ENCODE measurements at regions not wholly inside any gene's neighbourhood (a gene's known extent, or its start where the extent isn't known, plus 50 kb on each side); places are given as distances from the start of the nearest gene placed in this dataset.

DNA sequence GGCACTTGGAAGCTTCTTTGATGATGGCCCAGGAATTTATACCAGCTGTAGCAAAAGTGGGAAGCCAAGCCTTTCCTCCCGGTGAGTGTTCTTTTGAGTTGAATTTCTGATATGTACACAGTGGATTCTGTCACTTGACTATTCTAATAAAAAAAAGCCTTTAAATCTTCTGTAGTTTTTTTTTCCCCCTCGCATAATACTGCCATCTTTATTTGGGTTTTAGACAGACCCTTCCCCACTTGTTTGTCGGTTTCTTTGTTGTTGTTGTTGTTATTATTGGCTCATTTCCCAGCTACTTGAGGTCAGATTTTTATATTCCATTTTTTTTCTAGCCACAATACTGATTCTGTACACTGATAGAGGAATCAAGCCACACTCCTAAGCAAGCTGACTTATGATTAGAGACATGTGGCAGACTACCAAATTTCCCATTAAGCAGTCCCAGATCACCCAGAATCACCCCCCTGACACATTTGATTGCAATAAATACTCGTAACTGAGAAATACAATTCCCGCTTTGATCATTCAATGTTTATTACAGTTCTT lies 122.4 kb upstream of the IL12A start:
- no peak overlapping the region for H3K4me3 ChIP-seq (ENCODE audit: low read depth, low read length)
- TF ChIP-seq, protein P1, sequence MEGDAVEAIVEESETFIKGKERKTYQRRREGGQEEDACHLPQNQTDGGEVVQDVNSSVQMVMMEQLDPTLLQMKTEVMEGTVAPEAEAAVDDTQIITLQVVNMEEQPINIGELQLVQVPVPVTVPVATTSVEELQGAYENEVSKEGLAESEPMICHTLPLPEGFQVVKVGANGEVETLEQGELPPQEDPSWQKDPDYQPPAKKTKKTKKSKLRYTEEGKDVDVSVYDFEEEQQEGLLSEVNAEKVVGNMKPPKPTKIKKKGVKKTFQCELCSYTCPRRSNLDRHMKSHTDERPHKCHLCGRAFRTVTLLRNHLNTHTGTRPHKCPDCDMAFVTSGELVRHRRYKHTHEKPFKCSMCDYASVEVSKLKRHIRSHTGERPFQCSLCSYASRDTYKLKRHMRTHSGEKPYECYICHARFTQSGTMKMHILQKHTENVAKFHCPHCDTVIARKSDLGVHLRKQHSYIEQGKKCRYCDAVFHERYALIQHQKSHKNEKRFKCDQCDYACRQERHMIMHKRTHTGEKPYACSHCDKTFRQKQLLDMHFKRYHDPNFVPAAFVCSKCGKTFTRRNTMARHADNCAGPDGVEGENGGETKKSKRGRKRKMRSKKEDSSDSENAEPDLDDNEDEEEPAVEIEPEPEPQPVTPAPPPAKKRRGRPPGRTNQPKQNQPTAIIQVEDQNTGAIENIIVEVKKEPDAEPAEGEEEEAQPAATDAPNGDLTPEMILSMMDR (IDR thresholded peaks at IDR 0.05; ENCODE audit: borderline replicate concordance, insufficient read depth, low read depth, low read length) = no peak

DNA sequence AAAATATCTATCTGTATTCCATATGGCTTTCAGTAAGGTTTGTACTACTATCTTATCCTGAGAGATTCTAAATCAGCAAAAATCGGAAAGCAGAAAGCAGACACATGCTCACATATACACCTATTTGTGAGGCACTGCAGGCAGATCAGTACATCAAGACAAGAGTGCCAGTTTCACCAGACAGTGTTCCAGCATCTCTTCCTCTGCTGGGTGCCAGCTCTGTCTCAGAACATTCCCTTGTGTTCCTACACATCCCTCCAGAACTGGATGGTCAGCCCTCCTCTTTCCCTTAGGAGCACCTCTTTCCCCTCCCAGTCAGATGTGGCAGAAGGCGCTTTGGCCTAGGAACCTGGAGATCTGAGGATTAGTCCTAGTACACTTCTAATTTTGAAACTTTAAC lies 121.3 kb upstream of the IL12A start:
- H3K4me3 ChIP-seq (ENCODE audit: low read depth, low read length) = no peak overlapping the region
- TF ChIP-seq, protein P1 (IDR thresholded peaks at IDR 0.05; ENCODE audit: borderline replicate concordance, insufficient read depth, low read depth, low read length) = no peak

DNA sequence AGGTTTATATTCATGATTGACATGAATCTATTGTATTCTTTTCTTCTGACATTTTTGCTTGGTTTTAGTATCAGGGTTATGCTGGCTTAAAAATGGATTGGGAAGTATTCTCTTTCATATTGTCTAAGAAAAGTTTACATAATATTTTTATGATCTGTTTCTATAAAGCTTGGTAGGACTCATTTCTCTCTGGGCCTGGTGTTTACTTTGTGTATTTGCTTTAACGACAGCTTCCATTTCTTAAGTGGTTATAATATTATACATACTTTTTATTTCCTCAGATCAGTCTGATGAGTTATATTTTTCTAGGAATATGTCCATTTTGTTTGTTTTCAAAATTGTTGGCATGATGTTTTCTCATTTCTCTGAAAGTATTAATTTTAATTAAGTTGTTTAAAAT lies 117.9 kb upstream of the IL12A start:
- TF ChIP-seq, protein P1 (IDR thresholded peaks at IDR 0.05; ENCODE audit: borderline replicate concordance, insufficient read depth, low read depth, low read length) = no peak
- no peak overlapping the region for H3K4me3 ChIP-seq (ENCODE audit: low read depth, low read length)

DNA sequence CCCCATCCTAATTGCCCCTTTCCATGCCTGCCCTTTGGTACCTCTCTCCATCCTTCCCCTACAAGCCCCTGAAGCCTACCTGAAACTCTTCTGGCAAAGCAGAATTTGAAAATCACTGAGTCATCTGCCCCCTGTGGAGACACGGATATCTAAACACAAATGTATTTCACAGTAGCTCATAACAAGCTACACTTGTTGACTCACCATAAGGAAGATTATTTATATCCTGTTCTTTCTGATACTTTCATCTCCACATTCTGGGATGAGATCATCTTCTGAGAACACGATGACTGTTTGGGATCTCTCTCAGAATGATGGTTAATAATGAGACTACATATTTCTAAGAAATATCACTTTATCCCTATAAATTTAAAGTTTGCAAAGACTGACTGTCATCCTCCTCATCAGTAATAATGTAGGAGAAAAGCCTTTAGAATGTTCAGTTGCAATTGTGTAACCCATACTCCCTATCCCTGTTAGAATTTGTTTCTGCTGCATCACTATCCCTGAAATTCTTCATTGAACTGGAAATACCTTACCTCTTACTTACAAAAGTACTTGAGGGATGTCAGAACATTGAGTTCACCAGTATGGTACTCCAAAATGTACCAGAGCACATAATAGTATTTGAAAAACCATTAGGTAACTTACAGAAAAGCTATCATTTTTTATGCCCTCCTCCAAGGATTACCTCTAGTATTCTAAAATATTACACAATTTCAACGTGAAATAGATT lies 116.1 kb upstream of the IL12A start:
- H3K4me3 ChIP-seq (ENCODE audit: low read depth, low read length) = no peak overlapping the region
- TF ChIP-seq, protein P1 (IDR thresholded peaks at IDR 0.05; ENCODE audit: borderline replicate concordance, insufficient read depth, low read depth, low read length) = no peak

DNA sequence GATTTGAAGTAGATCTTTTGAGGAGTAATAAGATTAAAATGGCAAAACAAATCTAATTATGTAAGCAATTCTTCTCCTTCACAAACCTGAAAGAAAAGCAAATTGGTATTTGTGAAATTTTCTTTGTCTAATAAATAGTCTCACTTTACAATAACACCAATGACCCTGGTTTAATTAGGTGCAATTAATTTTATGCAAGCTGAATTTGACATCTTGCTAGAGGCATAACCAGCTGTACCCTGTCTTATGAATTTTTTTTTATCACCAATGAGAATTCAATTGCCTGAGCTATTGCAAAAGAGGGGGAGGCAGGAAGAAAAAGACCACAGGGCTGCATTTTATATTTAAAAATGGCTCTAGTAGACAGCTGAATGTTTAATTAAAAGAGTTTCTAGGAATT lies 113.5 kb upstream of the IL12A start:
- TF ChIP-seq, protein P1 (IDR thresholded peaks at IDR 0.05; ENCODE audit: borderline replicate concordance, insufficient read depth, low read depth, low read length) = no peak

DNA sequence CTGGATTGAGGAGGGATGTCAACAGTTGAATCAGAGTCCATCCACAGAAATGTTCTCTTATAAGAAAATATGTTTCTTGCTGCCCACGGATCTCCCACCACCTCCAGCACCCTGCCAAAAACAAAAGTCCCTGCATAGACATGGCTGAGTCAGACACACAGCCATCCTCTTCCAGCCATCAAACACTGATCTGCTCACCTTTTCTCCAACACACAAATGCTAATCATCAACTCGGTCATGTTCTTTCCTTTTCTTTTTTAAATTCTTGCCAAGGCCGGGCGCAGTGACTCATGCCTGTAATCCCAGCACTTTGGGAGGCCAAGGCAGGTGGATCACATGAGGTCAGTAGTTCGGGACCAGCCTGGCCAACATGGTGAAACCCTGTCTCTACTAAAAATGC lies 110.7 kb upstream of the IL12A start:
- TF ChIP-seq, protein P1 (IDR thresholded peaks at IDR 0.05; ENCODE audit: borderline replicate concordance, insufficient read depth, low read depth, low read length) = no peak
- no peak overlapping the region for H3K4me3 ChIP-seq (ENCODE audit: low read depth, low read length)

More for the DNA sequence above, 113.5 kb upstream of the IL12A start:
- H3K4me3 ChIP-seq (ENCODE audit: low read depth, low read length) = no peak overlapping the region

DNA sequence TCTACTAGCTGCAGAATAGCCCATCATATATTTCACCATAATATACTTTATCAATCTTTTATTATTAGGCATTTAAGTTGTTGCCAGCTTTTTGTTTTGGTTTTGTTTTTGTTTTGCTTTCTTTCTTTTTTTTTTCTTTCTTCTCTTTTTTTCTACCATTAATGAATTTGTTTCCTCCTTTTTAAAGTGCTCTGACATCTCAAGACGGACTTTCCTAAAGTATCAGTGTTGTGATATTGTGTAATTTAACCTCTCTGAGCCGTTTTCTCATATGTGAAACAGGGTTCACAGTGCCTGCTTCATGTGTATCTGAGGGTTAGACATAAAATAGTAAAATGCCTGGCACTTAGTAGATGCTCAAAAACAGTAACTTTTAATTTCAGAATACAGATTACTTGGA lies 109.5 kb upstream of the IL12A start:
- TF ChIP-seq, protein P1 (IDR thresholded peaks at IDR 0.05; ENCODE audit: borderline replicate concordance, insufficient read depth, low read depth, low read length) = no peak

More for the DNA sequence above, 109.5 kb upstream of the IL12A start:
- no peak overlapping the region for H3K4me3 ChIP-seq (ENCODE audit: low read depth, low read length)
